CD8-positive, alpha-beta memory T cell (primary cell): ENCODE measurements at regions not wholly inside any gene's neighbourhood (a gene's known extent, or its start where the extent isn't known, plus 50 kb on each side); places are given as distances from the start of the nearest gene placed in this dataset.

ENCODE experiments used
- CTCF ChIA-PET: fragments of 350-600 bp; sonication (Branson Sonifier 250); formaldehyde crosslinking; loops from one replicate; lab custom pipeline; 2021; ENCODE audit warnings: antibody characterized with exemption; lab: Charles Lee
- POLR2A ChIA-PET: fragments of 350-600 bp; sonication (Branson Sonifier 250); formaldehyde crosslinking; loops from one replicate; lab custom pipeline; 2021; ENCODE audit warnings: antibody characterized with exemption; lab: Charles Lee
- DNase-seq, 5 donors: peaks; one replicate each; pipeline versions ENCODE4 v3.0.0 to v3.0.0-alpha.2; 2020 to 2022; ENCODE audit warnings: mixed read lengths in 1 of 5
- H3K27ac ChIP-seq: one replicate; pipeline ENCODE4 v1.7.0; 2013; ENCODE audit warnings: low read depth, mild to moderate bottlenecking, low read length, moderate library complexity
- H3K27me3 ChIP-seq: 2 replicates; pipeline ENCODE4 v1.7.0; 2013; ENCODE audit warnings: low read length, mild to moderate bottlenecking; ENCODE audit not compliant: insufficient read depth, poor library complexity, severe bottlenecking
- H3K36me3 ChIP-seq: 2 replicates; pipeline ENCODE4 v1.7.0; 2013; ENCODE audit warnings: mild to moderate bottlenecking, low read length, moderate library complexity; ENCODE audit not compliant: insufficient read depth
- H3K4me1 ChIP-seq: 2 replicates; pipeline ENCODE4 v1.7.0; 2013; ENCODE audit warnings: mild to moderate bottlenecking, low read length, moderate library complexity; ENCODE audit not compliant: insufficient read depth
- H3K4me3 ChIP-seq: 2 replicates; pipeline ENCODE4 v1.7.0; 2013; ENCODE audit warnings: mild to moderate bottlenecking, low read length
- H3K9me3 ChIP-seq: 2 replicates; pipeline ENCODE4 v1.7.0; 2013; ENCODE audit warnings: mild to moderate bottlenecking, low read length
- H3K27ac Mint-ChIP-seq, 8 donors: one replicate each; pipeline ENCODE4 v1.8.0; 2020 to 2021; ENCODE audit warnings: mixed read lengths in 8 of 8, mild to moderate bottlenecking in 6 of 8, inconsistent platforms in 3 of 8, moderate library complexity in 3 of 8
- H3K27me3 Mint-ChIP-seq, 2 donors: one replicate each; pipeline ENCODE4 v1.8.0; 2020 to 2021; ENCODE audit warnings: mixed read lengths in 2 of 2, mild to moderate bottlenecking in 1 of 2, moderate library complexity in 1 of 2
- H3K36me3 Mint-ChIP-seq, 3 donors: one replicate each; pipeline ENCODE4 v1.8.0; 2020 to 2021; ENCODE audit warnings: mixed read lengths in 3 of 3, inconsistent platforms in 1 of 3, mild to moderate bottlenecking in 1 of 3
- H3K4me1 Mint-ChIP-seq, 3 donors: one replicate each; pipeline ENCODE4 v1.8.0; 2020 to 2021; ENCODE audit warnings: mixed read lengths in 3 of 3, inconsistent platforms in 1 of 3, mild to moderate bottlenecking in 1 of 3
- H3K4me3 Mint-ChIP-seq, 7 donors: one replicate each; pipeline ENCODE4 v1.8.0; 2020 to 2021; ENCODE audit warnings: mixed read lengths in 7 of 7, mild to moderate bottlenecking in 6 of 7, moderate library complexity in 4 of 7, inconsistent platforms in 2 of 7
- H3K9me3 Mint-ChIP-seq, 5 donors: one replicate each; pipeline ENCODE4 v1.8.0; 2020 to 2022; ENCODE audit warnings: mixed read lengths in 5 of 5, mild to moderate bottlenecking in 3 of 5, moderate library complexity in 2 of 5, inconsistent platforms in 1 of 5

- Histone ChIP-seq H3K27me3 (no peaks in the 10 kb centered on the region), H3K27ac (no peak overlapping the region), H3K36me3 (no peaks in the 10 kb centered on the region), H3K9me3 (no peaks in the 10 kb centered on the region), H3K4me3 (no peak overlapping the region), H3K4me1 (no peaks in the 10 kb centered on the region)
- Mint-ChIP-seq H3K9me3 (peaks cover 0 to 2% (median 0%) of the 10 kb centered on the region in 5 donors), H3K4me3 (no peak overlapping the region), H3K36me3 (peaks cover 0 to 2% (median 0%) of the 10 kb centered on the region in 3 donors), H3K4me1 (no peaks in the 10 kb centered on the region), H3K27ac (no peak overlapping the region), H3K27me3 (peaks cover 7 to 8% of the 10 kb centered on the region in 2 donors)
- ChIA-PET CTCF (no interaction called here), POLR2A (no interaction called here)
- DNase-seq: no peak
Observed at GRCh38 chr6:139990026-139990686, 615.7 kb upstream of the CITED2 start.

GRCh38 chr6:139988685-139989084, 614.2 kb upstream of the CITED2 start:
- no peak for DNase-seq
- Histone ChIP-seq H3K27me3 (no peaks in the 10 kb centered on the region), H3K27ac (no peak overlapping the region), H3K36me3 (no peaks in the 10 kb centered on the region), H3K4me1 (no peaks in the 10 kb centered on the region), H3K4me3 (no peak overlapping the region), H3K9me3 (no peaks in the 10 kb centered on the region)
- H3K27me3 Mint-ChIP-seq: peaks cover 8 to 20% of the 10 kb centered on the region in 2 donors
- H3K36me3 Mint-ChIP-seq: no peaks in the 10 kb centered on the region
- ChIA-PET POLR2A (no interaction called here), CTCF (no interaction called here)
- no peak overlapping the region for H3K27ac Mint-ChIP-seq
- H3K9me3 Mint-ChIP-seq: peaks cover 0 to 2% (median 0%) of the 10 kb centered on the region in 5 donors
- H3K4me1 Mint-ChIP-seq: no peaks in the 10 kb centered on the region
- no peak overlapping the region for H3K4me3 Mint-ChIP-seq

GRCh38 chr6:139987091-139987490, 612.6 kb upstream of the CITED2 start:
- H3K27ac Mint-ChIP-seq: no peak overlapping the region
- POLR2A ChIA-PET: no interaction called here
- no peaks in the 10 kb centered on the region for H3K4me1 ChIP-seq

GRCh38 chr6:139985236-139985815, 610.9 kb upstream of the CITED2 start:
- no peak for DNase-seq
- Histone ChIP-seq H3K27ac (no peak overlapping the region), H3K36me3 (no peaks in the 10 kb centered on the region), H3K9me3 (no peaks in the 10 kb centered on the region), H3K4me3 (no peak overlapping the region), H3K27me3 (no peaks in the 10 kb centered on the region), H3K4me1 (no peaks in the 10 kb centered on the region)
- Mint-ChIP-seq H3K9me3 (no peaks in the 10 kb centered on the region), H3K4me1 (peaks cover 7 to 10% (median 8%) of the 10 kb centered on the region in 3 donors), H3K27me3 (peaks cover 5 to 16% of the 10 kb centered on the region in 2 donors), H3K36me3 (no peaks in the 10 kb centered on the region), H3K4me3 (no peak overlapping the region), H3K27ac (peak overlapping the region in 1 of 8 donors; percentile 68)
- CTCF ChIA-PET: no interaction called here
- POLR2A ChIA-PET: no interaction called here

More at GRCh38 chr6:139987091-139987490, 612.6 kb upstream of the CITED2 start:
- H3K27me3 ChIP-seq: no peaks in the 10 kb centered on the region
- peaks cover 8 to 19% of the 10 kb centered on the region in 2 donors for H3K27me3 Mint-ChIP-seq
- H3K4me1 Mint-ChIP-seq: peaks cover under 1% of the 10 kb centered on the region in 3 donors
- no peak overlapping the region for H3K4me3 ChIP-seq
- no peak overlapping the region for H3K4me3 Mint-ChIP-seq
- H3K27ac ChIP-seq: no peak overlapping the region
- H3K9me3 Mint-ChIP-seq: no peaks in the 10 kb centered on the region
- no peaks in the 10 kb centered on the region for H3K36me3 ChIP-seq
- no peaks in the 10 kb centered on the region for H3K9me3 ChIP-seq
- no peak for DNase-seq
- no peaks in the 10 kb centered on the region for H3K36me3 Mint-ChIP-seq
- CTCF ChIA-PET: no interaction called here

- Mint-ChIP-seq H3K36me3 (no peaks in the 10 kb centered on the region), H3K9me3 (no peaks in the 10 kb centered on the region), H3K4me3 (no peak overlapping the region), H3K27me3 (peaks cover 5 to 16% of the 10 kb centered on the region in 2 donors), H3K27ac (peak overlapping the region in 1 of 8 donors; percentile 75), H3K4me1 (peaks cover 7 to 10% (median 8%) of the 10 kb centered on the region in 3 donors)
- Histone ChIP-seq H3K9me3 (no peaks in the 10 kb centered on the region), H3K36me3 (no peaks in the 10 kb centered on the region), H3K27me3 (no peaks in the 10 kb centered on the region), H3K4me1 (no peaks in the 10 kb centered on the region), H3K4me3 (no peak overlapping the region), H3K27ac (no peak overlapping the region)
- DNase-seq: no peak
- ChIA-PET CTCF (no interaction called here), POLR2A (no interaction called here)
Observed at GRCh38 chr6:139984317-139984716, 609.9 kb upstream of the CITED2 start.

- H3K9me3 ChIP-seq: no peaks in the 10 kb centered on the region
- Mint-ChIP-seq H3K27ac (peak overlapping the region in 1 of 8 donors; percentile 75), H3K36me3 (no peaks in the 10 kb centered on the region), H3K4me1 (peaks cover 7 to 10% (median 8%) of the 10 kb centered on the region in 3 donors), H3K9me3 (no peaks in the 10 kb centered on the region), H3K4me3 (no peak overlapping the region), H3K27me3 (peaks cover 5 to 16% of the 10 kb centered on the region in 2 donors)
- no peak overlapping the region for H3K4me3 ChIP-seq
- H3K27ac ChIP-seq: no peak overlapping the region
- ChIA-PET POLR2A (no interaction called here), CTCF (no interaction called here)
- no peaks in the 10 kb centered on the region for H3K4me1 ChIP-seq
- no peak for DNase-seq
- H3K27me3 ChIP-seq: no peaks in the 10 kb centered on the region
- H3K36me3 ChIP-seq: no peaks in the 10 kb centered on the region
Observed at GRCh38 chr6:139983555-139984276, 609.3 kb upstream of the CITED2 start.

GRCh38 chr6:139982652-139983295, 608.3 kb upstream of the CITED2 start:
- H3K36me3 Mint-ChIP-seq: no peaks in the 10 kb centered on the region
- no peak overlapping the region for H3K4me3 Mint-ChIP-seq
- no peaks in the 10 kb centered on the region for H3K9me3 ChIP-seq
- DNase-seq: no peak
- ChIA-PET POLR2A (no interaction called here), CTCF (no interaction called here)
- no peaks in the 10 kb centered on the region for H3K9me3 Mint-ChIP-seq
- H3K36me3 ChIP-seq: no peaks in the 10 kb centered on the region
- H3K4me3 ChIP-seq: no peak overlapping the region
- no peak overlapping the region for H3K27ac ChIP-seq
- no peaks in the 10 kb centered on the region for H3K4me1 ChIP-seq
- H3K27ac Mint-ChIP-seq: peak overlapping the region in 1 of 8 donors; percentile 15
- H3K27me3 Mint-ChIP-seq: peaks cover 3 to 18% of the 10 kb centered on the region in 2 donors
- H3K27me3 ChIP-seq: no peaks in the 10 kb centered on the region
- H3K4me1 Mint-ChIP-seq: peaks cover 7 to 10% (median 8%) of the 10 kb centered on the region in 3 donors

GRCh38 chr6:139982195-139982594, 607.7 kb upstream of the CITED2 start:
- peaks cover 7 to 10% (median 8%) of the 10 kb centered on the region in 3 donors for H3K4me1 Mint-ChIP-seq
- CTCF ChIA-PET: no interaction called here

More at GRCh38 chr6:139982195-139982594, 607.7 kb upstream of the CITED2 start:
- no peaks in the 10 kb centered on the region for H3K27me3 ChIP-seq
- no peaks in the 10 kb centered on the region for H3K9me3 ChIP-seq
- H3K9me3 Mint-ChIP-seq: no peaks in the 10 kb centered on the region
- H3K27ac Mint-ChIP-seq: peak overlapping the region in 2 of 8 donors; percentile 15 to 39
- no peaks in the 10 kb centered on the region for H3K36me3 ChIP-seq
- POLR2A ChIA-PET: no interaction called here
- H3K4me3 ChIP-seq: no peak overlapping the region
- peaks cover 2 to 24% of the 10 kb centered on the region in 2 donors for H3K27me3 Mint-ChIP-seq
- H3K4me3 Mint-ChIP-seq: peak overlapping the region in 1 of 7 donors; percentile 27
- no peak for DNase-seq
- H3K27ac ChIP-seq: no peak overlapping the region
- no peaks in the 10 kb centered on the region for H3K4me1 ChIP-seq
- H3K36me3 Mint-ChIP-seq: no peaks in the 10 kb centered on the region
